ENCODE measurements at regions not wholly inside any gene's neighbourhood (a gene's known extent, or its start where the extent isn't known, plus 50 kb on each side); places are given as distances from the start of the nearest gene placed in this dataset.
"Not testable (repeated sequence)": the region's sequence is repeated elsewhere in the genome, so short reads cannot be mapped to it uniquely, and the experiment has no call there.

GRCh38 chr13:33340631-33341030 is 55.1 kb upstream of the STARD13 start:
- Histone ChIP-seq H3K4me3 (no peak overlapping the region), H3K27ac (no peak overlapping the region)

DNA sequence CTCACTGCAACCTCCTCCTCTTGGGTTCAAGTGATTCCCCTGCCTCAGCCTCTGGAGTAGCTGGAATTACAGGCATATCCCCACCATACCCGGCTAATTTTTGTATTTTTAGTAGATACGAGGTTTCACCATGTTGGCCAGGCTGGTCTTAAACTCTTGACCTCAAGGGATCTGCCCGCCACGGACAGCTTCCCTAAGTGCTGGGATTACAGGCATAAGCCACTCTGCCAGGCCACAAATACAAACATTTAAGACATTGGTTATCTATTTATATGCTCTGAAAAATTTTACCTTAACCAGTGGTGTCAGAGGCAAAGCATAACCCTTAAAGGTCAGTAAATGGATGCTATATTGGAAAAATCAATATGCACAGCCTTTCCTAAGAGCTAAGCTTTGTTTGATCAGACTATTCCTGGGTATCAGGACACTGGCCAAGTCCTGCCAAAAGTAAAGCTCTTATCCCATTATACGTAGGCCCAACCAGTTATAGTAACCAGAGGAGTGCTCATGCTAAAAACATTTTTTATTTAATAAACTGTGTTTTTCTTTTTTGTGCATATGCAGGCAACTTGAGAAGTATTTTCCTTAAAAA is 56.4 kb upstream of the STARD13 start:
- H3K27ac ChIP-seq, result no peak overlapping the region

DNA sequence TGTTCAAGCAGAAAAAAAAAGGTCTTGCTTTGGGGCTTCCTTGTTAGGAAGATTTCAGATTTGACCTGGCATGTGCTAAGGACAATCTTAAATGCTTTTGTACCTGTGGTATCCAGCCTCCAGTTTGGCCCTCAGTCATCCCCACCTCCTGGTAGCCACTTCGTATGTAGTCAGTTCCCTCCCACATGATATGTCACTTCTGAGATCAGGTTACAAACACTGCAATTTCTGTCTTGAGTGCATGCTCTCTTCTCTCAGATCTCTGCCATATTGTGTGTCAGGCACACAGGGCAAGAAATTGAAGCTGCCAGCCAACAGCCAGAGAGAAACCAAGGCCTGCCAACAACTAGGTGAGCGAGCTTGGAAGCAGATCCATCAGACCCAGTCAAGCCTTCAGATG is 60.3 kb upstream of the STARD13 start:
- H3K4me3 ChIP-seq, result no peak overlapping the region
- H3K27ac ChIP-seq, result no peak overlapping the region

More for the DNA sequence above, 56.4 kb upstream of the STARD13 start:
- no peak overlapping the region for H3K4me3 ChIP-seq

GRCh38 chr13:33347861-33348260 is 62.3 kb upstream of the STARD13 start:
- Histone ChIP-seq H3K27ac (no peak overlapping the region), H3K4me3 (no peak overlapping the region)

DNA sequence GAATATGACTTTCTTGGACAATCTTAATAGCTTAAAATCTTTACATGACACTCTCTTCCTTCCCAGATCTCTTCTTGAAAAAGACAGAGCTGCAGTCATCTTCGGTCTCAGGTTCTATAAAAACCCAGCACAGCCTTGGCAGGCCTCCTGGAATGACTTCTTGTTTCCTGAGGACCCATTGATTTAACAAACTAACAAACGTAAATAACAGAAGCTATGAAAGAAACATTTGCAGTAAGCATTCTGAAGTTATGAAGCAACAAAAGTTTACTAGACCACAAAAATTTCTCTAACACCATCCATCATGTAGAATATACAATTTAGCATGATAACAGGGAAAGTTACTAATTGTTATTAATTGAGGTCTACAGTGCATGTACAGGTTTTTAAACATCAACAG is 62.8 kb upstream of the STARD13 start:
- Histone ChIP-seq H3K4me3 (no peak overlapping the region), H3K27ac (no peak overlapping the region)

DNA sequence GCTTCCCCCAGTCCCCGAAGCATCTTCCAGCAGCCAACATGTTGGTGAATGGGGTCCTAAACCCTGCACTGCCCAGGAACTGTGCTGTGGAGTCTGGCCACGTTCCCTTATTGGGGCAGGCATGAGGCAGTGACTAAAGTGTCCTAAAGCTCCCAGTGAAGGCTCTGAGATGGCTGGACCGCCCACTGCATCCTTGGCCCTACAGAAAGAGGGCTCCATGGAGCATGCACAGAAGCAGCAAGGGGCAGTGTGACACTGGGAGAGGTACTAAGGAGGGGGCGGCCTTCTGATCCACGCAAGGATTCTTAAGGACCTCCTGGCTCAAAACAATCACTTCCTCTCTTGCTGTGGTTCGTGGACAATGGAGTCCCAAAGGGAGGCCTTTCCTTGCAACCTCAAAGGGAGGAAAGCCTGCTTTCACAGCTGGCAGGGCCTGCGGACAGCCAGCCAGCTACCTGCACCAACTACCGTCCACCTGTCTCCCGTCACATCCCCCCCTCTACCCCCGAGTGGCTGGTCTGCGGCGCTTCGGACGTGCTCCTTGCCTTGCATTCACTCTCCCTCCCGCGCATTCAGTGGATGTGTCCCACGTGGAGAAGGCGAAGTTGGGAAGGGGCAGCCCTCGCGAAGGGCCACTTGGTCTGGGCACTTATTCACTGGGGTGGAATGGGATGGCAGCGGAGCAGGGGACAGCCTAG is 63.9 kb upstream of the STARD13 start:
- H3K4me3 ChIP-seq, result peak overlapping the region; percentile 50 to 66 (median 54)
- peak overlapping the region in 20 of 21 experiments; percentile 4 to 92 (median 79) for H3K27ac ChIP-seq

DNA sequence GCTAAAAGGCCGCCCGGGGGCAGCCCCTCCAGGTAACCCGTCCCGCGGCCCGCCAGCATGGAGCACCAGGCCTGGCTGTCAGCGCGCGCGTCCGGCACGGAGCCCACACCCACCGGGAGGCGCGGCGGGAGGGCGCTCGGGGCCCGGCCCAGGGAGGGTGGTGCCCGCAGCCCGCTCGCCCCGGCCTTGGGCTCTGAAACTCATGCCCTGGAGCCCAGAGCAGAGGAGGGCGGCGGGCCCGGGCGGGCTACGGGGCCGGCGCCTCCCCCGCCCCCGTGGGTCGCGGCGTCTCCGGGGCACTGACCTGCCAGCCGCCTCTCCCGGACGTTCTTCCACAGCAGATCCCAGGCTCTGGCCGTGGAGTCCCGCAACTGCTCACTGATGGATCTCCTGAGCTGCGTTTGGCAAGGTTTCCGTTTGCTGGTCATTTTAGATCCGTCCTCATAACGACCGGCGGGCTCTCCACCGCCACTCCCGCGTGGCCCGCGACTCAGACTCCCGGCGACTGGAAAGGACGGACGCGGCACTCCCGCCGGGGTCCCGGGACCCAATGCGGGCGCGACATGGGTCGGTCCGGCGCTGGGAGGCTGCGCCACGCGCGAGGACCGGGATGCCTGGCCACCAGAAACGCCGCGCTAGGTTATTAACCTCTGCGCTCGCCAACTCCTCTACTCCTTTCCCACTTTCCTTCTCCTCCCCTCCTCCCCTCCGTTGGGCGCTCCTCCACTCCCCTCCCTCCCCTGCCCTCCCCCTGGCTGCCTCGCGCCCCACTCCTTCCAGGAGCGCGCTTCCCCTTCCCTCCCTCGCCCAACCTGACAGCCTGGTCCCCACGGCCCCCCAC is 64.7 kb upstream of the STARD13 start:
- peak overlapping the region; percentile 27 to 92 (median 79) for H3K27ac ChIP-seq
- peak overlapping the region; percentile 50 to 66 (median 54) for H3K4me3 ChIP-seq

GRCh38 chr13:33351319-33351718 is 65.8 kb upstream of the STARD13 start:
- Histone ChIP-seq H3K27ac (peak overlapping the region in 3 of 21 experiments; percentile 3 to 92 (median 87)), H3K4me3 (no peak overlapping the region)

DNA sequence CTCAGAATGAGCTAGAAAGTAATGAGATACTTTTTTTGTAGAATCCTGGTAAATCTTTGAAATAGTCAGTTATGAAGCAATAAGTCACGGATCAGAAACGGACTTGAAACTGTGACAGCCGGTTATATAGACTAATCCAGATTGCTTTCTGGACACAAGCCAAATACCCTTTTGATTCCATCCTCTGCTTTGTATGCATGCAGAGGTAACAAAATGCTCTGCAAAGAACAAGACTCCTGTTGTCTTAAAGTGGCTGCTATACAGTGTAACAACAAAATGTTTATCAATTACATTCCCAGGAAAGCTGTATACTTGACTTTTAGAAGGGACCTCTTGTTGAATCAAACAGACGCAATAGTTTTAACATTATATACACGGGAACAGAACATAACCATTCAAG is 66.5 kb upstream of the STARD13 start:
- Histone ChIP-seq H3K27ac (peak overlapping the region in 2 of 21 experiments; percentile 3 to 47), H3K4me3 (no peak overlapping the region)

GRCh38 chr13:33352526-33352925 is 67.0 kb upstream of the STARD13 start:
- H3K27ac ChIP-seq, result peak overlapping the region in 6 of 21 experiments; percentile 1 to 70 (median 28)

DNA sequence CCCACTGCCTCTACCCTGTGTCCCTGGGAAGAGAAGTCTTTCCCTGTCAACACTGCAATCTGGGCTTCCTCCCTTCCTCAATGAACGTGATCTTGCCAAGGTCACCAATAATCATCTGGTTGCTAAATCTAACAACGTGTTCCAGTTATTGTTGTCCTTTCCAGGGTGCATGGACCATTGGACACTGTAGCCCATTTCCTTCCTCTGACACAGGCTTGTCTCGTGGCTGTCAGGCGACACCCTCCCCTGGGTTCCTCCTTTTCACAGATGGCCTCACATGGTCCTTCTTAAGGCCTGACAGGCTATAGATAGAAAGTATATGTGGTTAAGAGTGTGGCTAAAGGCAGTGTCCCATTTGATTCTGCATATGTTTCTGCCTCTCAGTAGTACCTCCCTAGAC is 67.7 kb upstream of the STARD13 start:
- H3K27ac ChIP-seq, result peak overlapping the region in 6 of 21 experiments; percentile 14 to 70 (median 41)
- no peak overlapping the region for H3K4me3 ChIP-seq

More at GRCh38 chr13:33352526-33352925, 67.0 kb upstream of the STARD13 start:
- H3K4me3 ChIP-seq, result no peak overlapping the region

- Histone ChIP-seq H3K4me3 (no peak overlapping the region), H3K27ac (peak overlapping the region in 6 of 21 experiments; percentile 5 to 65 (median 34))
Observed at GRCh38 chr13:33353646-33354045, 68.1 kb upstream of the STARD13 start.

GRCh38 chr13:33355201-33355895 is 69.8 kb upstream of the STARD13 start:
- H3K4me3 ChIP-seq, result no peak overlapping the region

DNA sequence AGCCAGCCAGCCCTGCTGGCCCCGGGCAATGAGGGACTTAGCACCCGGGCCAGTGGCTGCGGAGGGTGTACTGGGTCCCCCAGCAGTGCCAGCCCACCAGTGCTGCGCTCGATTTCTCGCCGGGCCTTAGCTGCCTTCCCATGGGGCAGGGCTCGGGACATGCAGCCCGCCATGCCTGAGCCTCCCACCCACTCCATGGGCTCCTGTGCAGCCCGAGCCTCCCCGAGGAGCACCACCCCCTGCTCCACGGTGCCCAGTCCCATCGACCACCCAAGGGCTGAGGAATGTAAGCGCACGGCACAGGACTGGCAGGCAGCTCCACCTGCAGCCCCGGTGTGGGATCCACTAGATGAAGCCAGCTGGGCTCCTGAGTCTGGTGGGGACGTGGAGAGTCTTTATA is 72.5 kb upstream of the STARD13 start:
- H3K27ac ChIP-seq, H3K4me3 ChIP-seq: not testable (repeated sequence)

More at GRCh38 chr13:33355201-33355895, 69.8 kb upstream of the STARD13 start:
- peak overlapping the region in 4 of 21 experiments; percentile 2 to 65 (median 44) for H3K27ac ChIP-seq

GRCh38 chr13:33362986-33363727 is 77.6 kb upstream of the STARD13 start:
- Histone ChIP-seq H3K27ac (peak overlapping the region in 1 of 21 experiments; percentile 6), H3K4me3 (no peak overlapping the region)

DNA sequence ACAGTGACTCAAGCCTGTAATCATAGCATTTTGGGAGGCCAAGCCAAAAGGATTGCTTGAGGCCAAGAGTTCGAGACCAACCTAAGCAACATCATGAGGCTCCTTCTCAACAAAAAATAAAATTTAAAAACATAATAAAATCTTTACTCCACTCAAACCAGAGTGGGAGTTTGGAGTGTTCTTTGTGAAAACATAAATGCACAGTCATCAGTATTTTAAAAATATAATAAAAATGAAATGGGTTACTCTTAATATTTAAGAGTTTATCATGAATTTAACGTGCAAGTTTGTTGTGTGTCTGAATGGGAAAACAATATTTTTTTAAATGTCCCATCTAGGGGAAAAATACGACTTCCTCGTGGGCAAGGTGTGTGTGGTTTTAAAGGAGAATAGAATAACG is 78.6 kb upstream of the STARD13 start:
- Histone ChIP-seq H3K27ac (no peak overlapping the region), H3K4me3 (no peak overlapping the region)

DNA sequence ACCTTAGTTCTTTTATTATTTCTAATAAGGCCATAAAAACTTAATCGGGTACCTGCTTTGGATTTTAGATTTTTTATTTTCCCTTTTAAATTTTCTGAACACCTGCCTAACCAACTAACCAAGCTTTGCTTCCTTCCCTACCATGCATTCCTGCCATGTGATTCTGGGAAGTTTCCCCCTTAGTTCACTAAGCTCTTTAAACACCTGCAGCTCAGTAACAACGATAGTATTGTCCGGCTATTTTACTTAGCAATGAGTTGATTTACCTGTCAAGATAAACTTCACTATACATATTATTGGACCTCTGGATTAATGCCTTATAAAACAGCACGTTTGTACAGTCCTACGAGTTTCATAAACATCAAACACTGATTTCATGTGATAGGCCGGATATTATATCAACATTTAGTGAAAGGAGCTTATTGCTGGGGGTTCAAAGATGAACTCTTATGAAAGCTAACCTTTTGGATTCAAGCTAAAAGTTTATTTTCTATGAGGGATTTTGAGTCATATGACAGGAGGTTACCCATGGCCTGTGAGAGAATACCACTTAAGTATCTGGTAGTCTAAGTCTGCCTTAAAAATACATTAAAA is 81.0 kb upstream of the STARD13 start:
- H3K4me3 ChIP-seq, result no peak overlapping the region
- H3K27ac ChIP-seq, result no peak overlapping the region

DNA sequence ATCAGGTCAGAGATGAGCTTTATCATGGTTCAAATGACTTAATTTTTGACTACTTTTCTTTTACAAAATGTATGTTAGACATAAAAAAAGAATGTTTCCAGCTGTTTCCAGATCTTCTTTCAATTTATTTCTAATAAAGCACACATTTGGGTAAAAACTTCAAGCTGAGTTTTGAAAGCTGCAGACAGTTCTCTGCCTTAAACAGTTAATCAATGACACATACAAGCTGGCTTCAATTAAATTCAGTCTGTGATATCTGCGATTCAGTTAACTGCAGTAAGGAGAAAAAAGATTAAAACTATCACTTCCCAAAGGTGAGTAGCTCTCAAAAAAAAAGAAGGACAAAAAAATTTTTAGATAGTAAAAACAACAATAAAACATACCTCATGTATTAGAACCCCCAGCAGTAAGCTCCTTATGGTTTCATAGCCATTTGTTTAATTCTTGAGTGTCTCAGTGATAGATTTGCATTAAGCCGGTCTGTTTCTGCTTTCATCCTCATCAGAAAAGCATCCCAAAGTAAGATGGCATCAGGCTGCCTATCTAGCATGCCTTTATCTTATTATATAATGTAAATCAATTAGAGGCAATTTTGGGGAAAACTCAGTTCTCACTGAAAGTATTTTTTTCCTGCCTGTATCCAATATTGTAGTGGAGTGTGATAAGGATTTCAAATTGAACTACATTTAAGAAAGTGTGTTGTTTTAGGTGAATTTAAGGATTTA is 81.8 kb upstream of the STARD13 start:
- no peak overlapping the region for H3K4me3 ChIP-seq
- H3K27ac ChIP-seq, result peak overlapping the region in 1 of 21 experiments; percentile 26
